ENCODE measurements at regions not wholly inside any gene's neighbourhood (a gene's known extent, or its start where the extent isn't known, plus 50 kb on each side); places are given as distances from the start of the nearest gene placed in this dataset.

DNA sequence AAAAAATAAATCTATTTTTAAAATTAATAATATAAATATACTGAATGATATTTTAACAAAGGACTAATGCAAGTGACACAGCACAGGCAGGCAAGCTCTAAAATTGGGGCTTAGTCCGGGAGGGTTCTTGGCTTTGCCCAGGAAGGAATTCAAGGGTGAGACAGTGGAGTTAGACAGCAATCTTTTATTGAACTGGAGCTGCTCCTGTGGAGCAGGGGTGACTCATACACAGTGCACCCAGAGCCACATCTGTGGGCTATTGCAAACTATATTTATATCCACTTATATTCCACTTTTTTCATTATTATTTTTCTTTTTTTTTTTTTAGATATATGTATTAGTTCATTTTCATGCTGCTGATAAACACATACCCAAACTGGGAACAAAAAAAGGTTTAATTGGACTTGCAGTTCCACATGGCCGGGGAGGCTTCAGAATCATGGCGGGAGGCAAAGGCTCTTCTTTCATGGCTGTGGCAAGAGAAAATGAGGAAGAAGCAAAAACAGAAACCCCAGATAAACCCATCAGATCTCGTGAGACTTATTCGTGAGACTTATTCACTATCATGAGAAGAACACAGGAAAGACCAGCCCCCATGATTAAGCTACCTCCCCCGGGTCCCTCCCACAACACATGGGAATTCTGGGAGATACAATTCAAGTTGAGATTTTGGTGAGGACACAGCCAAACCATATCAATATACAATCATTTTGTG is 437.1 kb downstream of the BCL11A start (continued):
- TF ChIP-seq BACH1 (IDR thresholded peaks at IDR 0.05; ENCODE audit: low read length) (no peak), SP2 (IDR thresholded peaks at IDR 0.05; ENCODE audit: low read length) (no peak), KDM5A (IDR thresholded peaks at IDR 0.05; ENCODE audit: low read length) (no peak), GABPA (IDR thresholded peaks at IDR 0.05; ENCODE audit: borderline replicate concordance, insufficient read depth, low read length) (no peak), CHD1 (IDR thresholded peaks at IDR 0.05; ENCODE audit: low read depth, low read length) (no peak), EP300 (IDR thresholded peaks at IDR 0.05; ENCODE audit: borderline replicate concordance in 1 of 2, low read depth in 2 of 2, low read length in 2 of 2) (no peak), NRF1 (IDR thresholded peaks at IDR 0.05; ENCODE audit: low read depth, low read length) (no peak)
